HFF-Myc (cell line): ENCODE measurements at regions not wholly inside any gene's neighbourhood (a gene's known extent, or its start where the extent isn't known, plus 50 kb on each side); places are given as distances from the start of the nearest gene placed in this dataset.
A peak's percentile ranks its signal among the peaks of the same experiment; 100 is the strongest.

Source experiments
- DNase-seq: peaks from one replicate; pipeline ENCODE4 v3.0.0-alpha.2; 2011; ENCODE audit warnings: low read depth; ENCODE audit errors: extremely low read depth
- H3K4me3 ChIP-seq: replicated peaks from 2 replicates; pipeline ENCODE4 v1.5.1; 2011; ENCODE audit warnings: low read depth, mild to moderate bottlenecking, control low read depth, low read length
- CTCF ChIP-seq: IDR thresholded peaks from 2 replicates; pipeline ENCODE4 v1.5.1; 2012; ENCODE audit warnings: mild to moderate bottlenecking, low read depth, low read length, control low read depth; ENCODE audit errors: missing control alignments

- no peak overlapping the region for H3K4me3 ChIP-seq
- DNase-seq: no peak
- TF ChIP-seq CTCF: peak; percentile 99
Measured at GRCh38 chr1:5514527-5515183, 477.6 kb downstream of the NPHP4 start.

- DNase-seq: no peak
Measured at GRCh38 chr1:5513846-5514526, 478.2 kb downstream of the NPHP4 start.

GRCh38 chr1:5513179-5513578 is 479.0 kb downstream of the NPHP4 start:
- H3K4me3 ChIP-seq: no peak overlapping the region
- no peak for DNase-seq
- TF ChIP-seq CTCF: no peak

More at GRCh38 chr1:5513846-5514526, 478.2 kb downstream of the NPHP4 start:
- H3K4me3 ChIP-seq: no peak overlapping the region
- no peak for TF ChIP-seq CTCF

- no peak overlapping the region for H3K4me3 ChIP-seq
- no peak for DNase-seq
- no peak for TF ChIP-seq CTCF
Measured at GRCh38 chr1:5511381-5512097, 480.7 kb downstream of the NPHP4 start.

- no peak for DNase-seq
- no peak overlapping the region for H3K4me3 ChIP-seq
- TF ChIP-seq CTCF: peak; percentile 85
Measured at GRCh38 chr1:5509664-5510452, 482.4 kb downstream of the NPHP4 start.

- no peak overlapping the region for H3K4me3 ChIP-seq
- TF ChIP-seq CTCF: no peak
- DNase-seq: no peak
Measured at GRCh38 chr1:5508669-5509330, 483.4 kb downstream of the NPHP4 start.
